T-helper 22 cell (primary cell): ENCODE measurements at regions not wholly inside any gene's neighbourhood (a gene's known extent, or its start where the extent isn't known, plus 50 kb on each side); places are given as distances from the start of the nearest gene placed in this dataset.
"Not testable (repeated sequence)": the region's sequence is repeated elsewhere in the genome, so short reads cannot be mapped to it uniquely, and the experiment has no call there.

ENCODE experiments used
- DNase-seq: peaks from one replicate; pipeline ENCODE4 v3.0.0-alpha.2; 2020; ENCODE audit warnings: low read depth

GRCh38 chr9:110025551-110026170 lies 182.3 kb downstream of the C9orf152 start:
- no peak for DNase-seq

GRCh38 chr9:110027671-110028081 lies 180.3 kb downstream of the C9orf152 start:
- no peak for DNase-seq

GRCh38 chr9:110028271-110028670 lies 179.7 kb downstream of the C9orf152 start:
- DNase-seq = no peak

- DNase-seq = no peak
These were observed 179.3 kb downstream of the C9orf152 start for GRCh38 chr9:110028676-110029075.

- no peak for DNase-seq
These were observed 178.5 kb downstream of the C9orf152 start for GRCh38 chr9:110029429-110029955.

GRCh38 chr9:110029956-110030480 lies 177.9 kb downstream of the C9orf152 start:
- no peak for DNase-seq

- DNase-seq = no peak
These were observed 177.3 kb downstream of the C9orf152 start for GRCh38 chr9:110030632-110031031.

GRCh38 chr9:110031511-110032173 lies 176.3 kb downstream of the C9orf152 start:
- no peak for DNase-seq

- DNase-seq = not testable (repeated sequence)
These were observed 175.4 kb downstream of the C9orf152 start for GRCh38 chr9:110032532-110032931.

- DNase-seq = no peak
These were observed 174.1 kb downstream of the C9orf152 start for GRCh38 chr9:110033869-110034268.

- DNase-seq = no peak
These were observed 171.7 kb downstream of the C9orf152 start for GRCh38 chr9:110036286-110036685.

GRCh38 chr9:110040788-110041187 lies 167.2 kb downstream of the C9orf152 start:
- DNase-seq = no peak

GRCh38 chr9:110041452-110041851 lies 166.5 kb downstream of the C9orf152 start:
- no peak for DNase-seq

GRCh38 chr9:110047232-110047954 lies 160.6 kb downstream of the C9orf152 start:
- DNase-seq = no peak

- DNase-seq = no peak
These were observed 160.0 kb downstream of the C9orf152 start for GRCh38 chr9:110047955-110048402.

GRCh38 chr9:110048403-110048975 lies 159.5 kb downstream of the C9orf152 start:
- peak; percentile 64 for DNase-seq

GRCh38 chr9:110048976-110049698 lies 158.8 kb downstream of the C9orf152 start:
- no peak for DNase-seq

- no peak for DNase-seq
These were observed 158.1 kb downstream of the C9orf152 start for GRCh38 chr9:110049699-110050450.

- no peak for DNase-seq
These were observed 157.0 kb downstream of the C9orf152 start for GRCh38 chr9:110050925-110051355.

GRCh38 chr9:110056062-110056461 lies 151.9 kb downstream of the C9orf152 start:
- no peak for DNase-seq
